K562 (cell line): ENCODE measurements at regions not wholly inside any gene's neighbourhood (a gene's known extent, or its start where the extent isn't known, plus 50 kb on each side); places are given as distances from the start of the nearest gene placed in this dataset.

Experiments used
- BRCA1 ChIP-seq, 2 experiments: fragments of 450-650 bp in 1 of 2; sonication (generic) in 1 of 2; formaldehyde crosslinking in 1 of 2; IDR thresholded peaks; 2 replicates each; pipeline versions ENCODE4 v1.5.0 to v1.6.1; 2017 to 2020; ENCODE audit warnings: mild to moderate bottlenecking in 1 of 2, missing genetic modification reagents in 1 of 2
- ESRRA ChIP-seq: fragments of 450-650 bp; IDR thresholded peaks from 2 replicates; pipeline ENCODE4 v1.6.1; 2014; ENCODE audit warnings: low read depth, mild to moderate bottlenecking, moderate library complexity, borderline replicate concordance
- GTF3C2 ChIP-seq: IDR thresholded peaks from 3 replicates; pipeline ENCODE4 v1.6.1; 2011; ENCODE audit warnings: borderline replicate concordance, mild to moderate bottlenecking, moderate library complexity; ENCODE audit not compliant: insufficient read length; ENCODE audit errors: extremely low read depth
- TF ChIP-seq, protein P1 (sequence below), 2 experiments: fragments of 200-800 bp in 1 of 2; sonication (Bioruptor generic) in 1 of 2; sonication (generic) in 1 of 2; formaldehyde crosslinking in 1 of 2; IDR thresholded peaks in 1 of 2; conservative IDR thresholded peaks in 1 of 2; 2 replicates each; pipeline versions ENCODE4 v1.5.0 to v1.6.1; 2016 to 2020; ENCODE audit warnings: missing compliant biosample characterization in 1 of 2, missing genetic modification characterization in 1 of 2, missing genetic modification reagents in 1 of 2
- TF ChIP-seq, protein P2 (sequence below): fragments of 450-650 bp; formaldehyde crosslinking; IDR thresholded peaks from 2 replicates; pipeline ENCODE4 v1.4.0; 2020; ENCODE audit warnings: mild to moderate bottlenecking, mixed read lengths

DNA sequence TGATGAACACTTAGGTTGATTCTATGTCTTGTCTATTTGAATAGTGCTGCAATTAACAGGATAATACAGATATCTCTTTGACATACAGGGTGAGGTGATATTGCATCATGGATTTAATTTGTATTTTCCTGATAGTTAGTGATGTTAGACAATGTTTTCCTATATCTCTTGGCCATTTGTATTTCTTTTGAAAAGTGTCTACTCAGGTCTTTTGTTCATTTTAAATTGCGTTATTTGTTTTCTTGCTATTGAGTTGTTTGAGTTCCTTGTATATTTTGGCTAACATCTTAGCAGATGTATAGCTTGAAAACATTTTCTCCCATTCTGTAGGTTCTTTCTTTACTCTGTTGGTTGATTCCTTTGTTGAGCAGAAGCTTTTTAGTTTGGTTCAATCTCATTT, 460.6 kb downstream of the CCDC91 start (continued):
- TF ChIP-seq, protein P1, sequence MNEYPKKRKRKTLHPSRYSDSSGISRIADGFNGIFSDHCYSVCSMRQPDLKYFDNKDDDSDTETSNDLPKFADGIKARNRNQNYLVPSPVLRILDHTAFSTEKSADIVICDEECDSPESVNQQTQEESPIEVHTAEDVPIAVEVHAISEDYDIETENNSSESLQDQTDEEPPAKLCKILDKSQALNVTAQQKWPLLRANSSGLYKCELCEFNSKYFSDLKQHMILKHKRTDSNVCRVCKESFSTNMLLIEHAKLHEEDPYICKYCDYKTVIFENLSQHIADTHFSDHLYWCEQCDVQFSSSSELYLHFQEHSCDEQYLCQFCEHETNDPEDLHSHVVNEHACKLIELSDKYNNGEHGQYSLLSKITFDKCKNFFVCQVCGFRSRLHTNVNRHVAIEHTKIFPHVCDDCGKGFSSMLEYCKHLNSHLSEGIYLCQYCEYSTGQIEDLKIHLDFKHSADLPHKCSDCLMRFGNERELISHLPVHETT (CRISPR knock-in tag; conservative IDR thresholded peaks at IDR 0.05 in 1 of 2, IDR thresholded peaks at IDR 0.05 in 1 of 2) = no peak
- TF ChIP-seq, protein P2, sequence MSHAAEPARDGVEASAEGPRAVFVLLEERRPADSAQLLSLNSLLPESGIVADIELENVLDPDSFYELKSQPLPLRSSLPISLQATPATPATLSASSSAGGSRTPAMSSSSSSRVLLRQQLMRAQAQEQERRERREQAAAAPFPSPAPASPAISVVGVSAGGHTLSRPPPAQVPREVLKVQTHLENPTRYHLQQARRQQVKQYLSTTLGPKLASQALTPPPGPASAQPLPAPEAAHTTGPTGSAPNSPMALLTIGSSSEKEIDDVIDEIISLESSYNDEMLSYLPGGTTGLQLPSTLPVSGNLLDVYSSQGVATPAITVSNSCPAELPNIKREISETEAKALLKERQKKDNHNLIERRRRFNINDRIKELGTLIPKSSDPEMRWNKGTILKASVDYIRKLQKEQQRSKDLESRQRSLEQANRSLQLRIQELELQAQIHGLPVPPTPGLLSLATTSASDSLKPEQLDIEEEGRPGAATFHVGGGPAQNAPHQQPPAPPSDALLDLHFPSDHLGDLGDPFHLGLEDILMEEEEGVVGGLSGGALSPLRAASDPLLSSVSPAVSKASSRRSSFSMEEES (CRISPR knock-in tag) = no peak
- no peak for TF ChIP-seq GTF3C2
- no peak for TF ChIP-seq BRCA1 (IDR thresholded peaks at IDR 0.05)
- no peak for TF ChIP-seq BRCA1 (CRISPR knock-in tag; IDR thresholded peaks at IDR 0.05)
- no peak for TF ChIP-seq ESRRA
